GM21619 (cell line): ENCODE measurements at regions not wholly inside any gene's neighbourhood (a gene's known extent, or its start where the extent isn't known, plus 50 kb on each side); places are given as distances from the start of the nearest gene placed in this dataset.
"Not testable (repeated sequence)": the region's sequence is repeated elsewhere in the genome, so short reads cannot be mapped to it uniquely, and the experiment has no call there.

ENCODE experiments used
- ATAC-seq: cut with Tn5 transposase; IDR thresholded peaks from one replicate; pipeline ENCODE4 v1.9.1; 2021; ENCODE audit not compliant: unreplicated experiment

DNA sequence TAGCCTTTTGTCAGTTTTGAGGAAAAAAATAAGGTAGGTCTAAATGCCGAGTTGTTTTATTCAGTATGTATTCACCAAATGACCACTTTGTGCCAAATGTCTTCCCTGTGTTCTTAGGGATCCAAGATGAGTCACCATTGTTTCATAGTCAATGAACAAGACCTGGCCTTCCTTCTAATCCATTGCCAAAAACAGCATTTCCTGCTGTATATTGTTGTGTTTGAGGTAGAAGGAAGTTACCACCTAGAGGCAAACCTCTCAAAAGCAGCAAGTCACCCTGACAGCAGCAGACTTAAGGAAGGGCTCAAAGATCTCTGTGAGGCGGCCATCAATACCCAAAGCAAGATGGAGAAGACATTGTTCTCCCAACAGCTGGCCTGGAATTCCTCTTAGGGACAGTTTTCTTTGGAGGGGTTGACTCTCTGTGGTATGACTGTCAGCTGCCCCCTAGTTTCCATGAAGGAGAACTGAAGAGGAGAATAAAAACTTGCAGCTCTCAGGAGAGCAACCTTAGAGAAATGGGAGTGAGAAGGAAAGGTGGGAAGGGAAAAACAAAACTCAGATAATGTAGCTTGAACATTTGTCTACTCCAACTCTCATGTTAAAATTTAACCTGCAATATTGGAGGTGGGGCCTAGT is 328.3 kb downstream of the LRATD1 start:
- ATAC-seq, result no peak

DNA sequence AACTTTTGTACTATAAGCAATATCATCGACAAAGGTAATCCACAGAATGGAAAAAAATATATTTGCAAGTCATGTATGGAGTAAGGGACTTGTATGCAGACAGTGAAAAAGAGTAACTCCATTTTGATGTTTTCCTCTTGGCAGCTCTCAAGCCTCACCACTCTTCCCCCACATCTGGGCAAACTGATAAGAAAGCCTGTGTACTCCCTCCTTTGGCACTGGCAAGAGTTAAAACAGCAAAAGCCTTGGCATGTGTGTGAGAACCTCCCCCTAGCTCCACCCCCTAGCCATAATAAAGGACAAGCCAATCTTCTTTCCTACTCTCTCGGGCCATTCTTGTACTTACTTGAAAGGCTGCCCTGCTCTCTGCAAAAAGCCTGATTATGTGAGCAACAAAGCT is 335.2 kb downstream of the LRATD1 start:
- no peak for ATAC-seq

DNA sequence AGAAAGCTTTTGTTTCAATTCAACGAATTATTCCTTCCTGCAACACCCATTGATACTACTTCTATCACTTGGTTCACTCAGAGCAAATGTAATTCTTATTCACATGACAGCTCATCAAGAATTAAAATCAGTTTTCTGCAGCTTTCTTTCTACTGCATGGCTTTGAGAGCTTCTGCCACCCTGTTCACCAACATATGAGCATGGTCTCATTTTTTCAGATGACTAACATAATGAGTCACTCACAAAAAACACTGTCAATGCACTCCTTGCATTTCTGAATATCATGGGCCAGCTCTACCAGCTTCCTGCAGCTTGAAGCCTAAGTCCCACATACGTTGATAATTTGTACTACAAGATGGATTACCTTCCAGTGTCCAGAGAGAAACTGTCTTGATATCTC is 342.9 kb downstream of the LRATD1 start:
- no peak for ATAC-seq

DNA sequence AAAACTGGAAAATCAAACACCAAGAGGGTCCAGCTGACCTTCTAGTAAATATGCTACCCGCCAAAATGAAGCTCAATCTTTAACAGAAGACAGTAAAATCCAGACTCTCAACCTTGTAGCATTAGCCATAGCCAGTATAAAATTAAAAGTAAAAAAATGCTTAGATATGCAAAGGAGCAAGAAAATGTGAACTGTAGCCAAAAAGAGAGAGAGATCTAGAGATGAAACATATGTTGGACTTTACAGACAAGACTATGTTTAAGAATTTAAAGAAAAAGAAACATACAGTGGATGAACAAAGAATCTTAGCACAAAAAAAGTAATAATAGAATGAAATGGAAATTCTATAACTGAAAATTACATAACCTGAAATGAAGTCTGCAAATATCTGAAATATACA is 344.5 kb downstream of the LRATD1 start:
- ATAC-seq, result no peak

DNA sequence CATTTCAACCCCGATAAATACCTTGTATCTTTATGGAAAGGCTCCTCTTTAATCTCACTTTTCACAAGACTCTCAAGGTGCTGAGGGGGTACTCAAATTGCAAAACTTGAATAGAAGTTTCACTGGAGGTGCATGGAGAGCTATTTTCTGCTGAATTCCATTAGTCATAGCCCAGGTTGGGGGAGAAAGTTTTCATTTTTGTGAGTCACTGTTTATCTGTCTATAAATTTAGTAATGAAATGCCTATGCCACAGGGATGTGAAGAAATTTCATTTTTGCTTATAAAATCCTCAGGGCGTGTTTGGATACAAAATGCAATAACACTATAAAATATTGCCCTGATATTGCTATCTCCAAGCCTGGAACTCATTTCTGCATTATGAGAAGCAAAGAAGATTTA is 346.3 kb downstream of the LRATD1 start:
- no peak for ATAC-seq

DNA sequence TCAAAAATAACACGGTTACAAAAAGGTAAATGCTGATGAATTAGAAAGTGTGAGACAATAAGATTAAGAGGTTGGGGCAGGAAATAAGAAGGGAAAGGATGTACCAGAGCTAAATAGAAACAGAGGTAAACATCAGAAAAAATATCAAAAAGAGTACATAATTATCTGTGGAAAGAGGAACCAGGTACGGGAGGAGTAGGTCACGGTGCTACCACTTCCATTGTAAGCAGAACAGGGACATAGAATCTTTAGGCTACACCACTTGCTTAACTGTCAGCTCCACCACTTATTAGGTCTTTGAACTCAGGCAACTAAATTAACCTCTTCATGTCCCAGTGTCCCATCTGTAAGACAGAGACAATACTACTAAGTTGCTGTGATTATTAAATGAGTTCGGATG is 350.3 kb downstream of the LRATD1 start:
- no peak for ATAC-seq

DNA sequence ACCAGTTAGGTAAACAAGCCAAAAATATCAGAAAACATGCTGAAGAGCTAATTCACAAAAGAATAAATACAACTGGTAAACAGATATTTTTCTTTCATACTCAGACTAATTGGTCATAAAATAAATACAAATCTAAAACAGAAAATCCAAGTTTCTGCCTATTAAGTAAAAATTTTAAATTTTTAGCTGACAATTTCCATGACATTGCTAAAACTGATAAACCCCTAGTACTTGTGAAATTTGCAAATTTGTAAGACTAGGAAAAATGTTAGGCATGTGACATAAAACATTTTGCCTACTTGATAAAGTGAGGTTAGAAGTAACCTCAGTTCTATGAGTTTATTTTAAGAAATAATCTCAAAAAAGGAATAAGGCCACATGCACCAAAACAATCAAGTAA is 356.1 kb downstream of the LRATD1 start:
- ATAC-seq, result no peak

DNA sequence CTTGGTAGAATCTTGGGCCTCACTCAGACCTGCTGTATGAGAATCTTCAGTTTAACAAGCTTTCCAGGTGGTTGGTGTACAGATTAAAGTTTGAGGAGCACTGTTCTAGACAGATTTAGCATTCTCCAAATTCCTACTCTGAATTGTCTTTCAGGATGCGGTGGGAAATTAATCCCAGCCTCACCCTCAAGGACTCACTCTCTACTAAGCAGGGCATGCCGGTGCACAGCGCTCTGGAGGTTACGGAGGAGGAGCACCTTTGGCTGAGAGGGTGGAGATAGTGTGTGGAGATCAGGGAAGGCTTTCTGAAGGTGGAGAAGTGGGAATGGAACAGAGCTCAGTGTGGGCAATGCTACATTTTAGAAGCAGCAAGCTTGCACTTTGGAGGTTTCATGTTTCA is 359.2 kb downstream of the LRATD1 start:
- no peak for ATAC-seq

DNA sequence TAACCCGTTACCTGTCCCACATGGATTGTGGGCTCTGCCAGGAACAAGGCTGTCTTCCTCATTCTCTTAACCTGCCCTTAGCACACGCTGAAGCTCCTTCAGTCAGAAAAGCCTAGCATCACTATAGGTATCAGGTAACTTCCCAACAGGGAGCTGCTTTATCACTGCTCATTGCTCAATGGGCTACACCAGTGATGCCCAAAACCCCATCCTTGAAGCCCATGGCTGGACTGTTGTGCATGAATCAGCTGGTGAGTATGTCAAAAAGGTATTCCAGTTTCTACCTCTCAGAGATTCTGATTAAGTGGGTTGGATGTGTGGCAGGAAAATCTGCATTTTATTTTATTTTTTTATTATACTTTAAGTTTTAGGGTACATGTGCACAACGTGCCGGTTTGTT is 362.2 kb downstream of the LRATD1 start:
- ATAC-seq, result no peak

DNA sequence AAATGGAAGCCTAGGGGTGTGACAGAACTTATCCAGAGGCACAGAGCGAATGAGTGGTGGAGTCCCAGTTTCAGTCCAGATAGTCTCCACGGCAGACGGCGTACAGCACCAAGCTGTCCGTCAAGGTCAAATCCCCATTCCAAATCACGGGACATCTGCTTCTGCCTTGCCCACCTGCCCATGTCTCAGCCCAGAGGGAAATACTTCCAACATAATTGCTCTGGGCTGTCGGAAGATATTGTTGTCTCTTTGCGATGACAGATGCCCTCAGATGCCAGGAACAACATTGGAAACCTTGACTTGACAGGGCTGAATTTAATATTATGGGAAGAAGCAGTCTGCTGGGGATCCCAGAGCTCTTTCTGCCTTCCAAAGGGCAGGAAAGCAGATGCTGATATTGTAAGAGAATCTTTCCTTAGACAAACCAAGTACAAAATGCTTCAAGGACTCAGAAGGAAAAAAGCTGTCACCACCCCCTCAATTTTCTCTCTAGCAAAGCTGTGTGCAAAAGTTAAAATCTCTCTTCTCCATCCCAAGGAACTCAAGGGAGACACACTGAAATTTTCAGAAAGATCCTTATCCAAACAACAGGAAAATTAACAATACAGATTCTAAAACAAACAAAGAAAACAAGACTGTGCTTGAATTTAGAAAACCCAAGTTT is 364.0 kb downstream of the LRATD1 start:
- ATAC-seq, result no peak

DNA sequence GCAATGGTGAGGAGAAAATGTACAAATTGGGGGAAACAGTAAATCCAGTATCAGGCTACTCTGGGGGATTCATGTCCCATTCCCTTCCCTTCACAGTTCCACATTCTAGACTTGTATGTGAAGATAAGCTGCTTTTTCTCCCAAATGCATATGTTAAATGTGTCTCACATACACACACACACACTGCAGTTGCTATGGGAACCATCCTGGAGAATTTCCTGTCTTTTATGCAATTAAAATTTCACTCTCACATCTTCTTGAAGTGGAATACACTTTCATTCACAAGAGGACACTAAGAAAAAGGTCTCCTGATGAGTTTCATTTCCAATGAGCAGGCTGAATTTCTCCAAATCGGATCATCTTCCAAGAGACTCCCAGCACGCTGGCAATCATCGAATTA is 366.0 kb downstream of the LRATD1 start:
- ATAC-seq, result no peak

DNA sequence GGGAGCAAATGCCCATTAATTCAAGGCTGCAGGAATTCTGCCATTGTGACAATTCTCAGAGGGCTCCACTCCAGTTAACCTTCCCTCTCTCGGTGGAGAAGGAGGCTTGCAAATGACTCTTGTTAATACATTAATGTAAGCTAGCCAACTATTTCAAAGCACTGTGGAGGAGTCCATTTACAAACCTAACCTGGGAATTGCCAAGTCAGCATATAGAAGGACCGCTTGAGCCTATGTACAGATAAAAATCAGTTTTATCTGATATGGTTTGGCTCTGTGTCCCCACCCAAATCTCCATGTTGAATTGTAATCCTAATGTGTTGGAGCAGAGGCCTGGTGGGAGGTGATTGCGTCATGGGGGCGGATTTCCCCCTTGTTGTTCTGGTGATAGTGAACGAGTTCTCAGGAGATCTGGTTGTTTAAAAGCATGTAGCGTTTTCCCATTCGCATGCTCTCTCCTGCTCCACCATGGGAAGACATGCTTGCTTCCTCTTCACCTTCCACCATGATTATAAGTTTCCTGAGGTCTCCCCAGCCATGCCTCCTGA is 366.7 kb downstream of the LRATD1 start:
- no peak for ATAC-seq

DNA sequence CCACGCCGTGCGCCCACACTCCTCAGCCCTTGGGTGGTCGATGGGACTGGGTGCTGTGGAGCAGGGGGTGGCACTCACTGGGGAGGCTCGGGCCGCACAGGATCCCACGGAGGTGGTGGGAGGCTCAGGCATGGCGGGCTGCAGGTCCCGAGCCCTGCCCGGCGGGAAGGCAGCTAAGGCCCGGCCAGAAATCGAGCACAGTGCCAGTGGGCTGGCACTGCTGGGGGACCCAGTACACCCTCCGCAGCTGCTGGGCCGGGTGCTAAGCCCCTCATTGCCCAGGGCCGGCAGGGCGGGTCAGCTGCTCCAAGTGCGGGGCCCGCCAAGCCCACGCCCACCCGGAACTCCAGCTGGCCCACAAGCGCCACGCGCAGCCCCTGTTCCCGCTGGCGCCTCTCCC is 370.0 kb downstream of the LRATD1 start:
- ATAC-seq, result not testable (repeated sequence)

DNA sequence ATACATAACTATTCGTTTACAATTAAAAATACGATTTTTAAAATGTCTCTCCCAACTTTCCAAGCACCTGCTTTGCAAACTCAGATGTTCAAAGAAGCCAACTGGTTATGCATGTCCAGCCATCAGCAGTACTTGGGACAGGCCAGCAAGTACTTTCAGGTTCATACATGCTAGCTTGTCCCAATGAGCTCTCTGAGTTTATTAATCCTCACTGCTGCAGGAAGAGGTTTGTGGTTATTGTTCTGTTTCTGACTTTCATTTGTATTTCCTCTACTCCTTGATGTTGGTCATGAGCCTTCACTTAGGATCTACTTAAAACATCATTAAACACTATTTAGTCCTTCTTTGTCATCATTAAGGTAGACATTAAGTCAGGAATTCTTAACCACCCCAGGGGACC is 374.1 kb downstream of the LRATD1 start:
- peak; percentile 83 for ATAC-seq

DNA sequence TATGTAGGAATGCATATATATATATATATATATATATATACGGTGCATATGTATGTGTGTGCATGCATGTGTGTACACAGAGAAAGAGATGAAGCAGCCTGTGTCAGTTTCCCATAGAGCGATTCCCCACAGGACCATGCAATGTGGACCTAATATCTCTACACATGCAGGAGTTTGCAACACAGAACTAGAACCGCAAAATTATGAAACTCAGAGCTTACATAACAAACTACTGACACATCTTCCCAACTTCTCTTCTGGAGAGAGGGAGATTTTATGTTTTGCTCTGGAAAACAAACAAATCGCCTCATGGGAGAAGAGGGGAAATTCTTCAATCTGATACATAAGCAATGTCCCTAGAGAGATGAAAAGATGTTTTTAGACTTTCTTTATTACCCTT is 377.2 kb downstream of the LRATD1 start:
- ATAC-seq, result no peak

DNA sequence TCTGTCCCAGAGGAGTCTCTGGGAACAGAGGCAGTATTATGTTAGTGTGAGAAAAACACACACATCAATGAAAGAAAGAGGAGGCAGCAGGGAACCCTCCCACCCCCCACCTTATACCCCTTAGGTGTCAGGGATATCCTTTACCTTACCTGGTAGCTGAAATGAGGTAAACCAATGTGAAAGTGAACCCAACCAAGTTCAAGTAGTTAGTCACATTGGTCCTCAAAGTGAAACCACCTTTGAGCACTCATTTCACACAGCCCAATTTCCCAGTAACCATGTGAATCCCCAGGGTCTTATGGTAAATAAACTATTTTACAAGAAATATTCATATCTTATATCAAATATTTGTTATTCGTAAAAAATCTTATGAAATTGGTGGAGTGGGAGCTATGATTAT is 377.8 kb downstream of the LRATD1 start:
- ATAC-seq, result peak; percentile 71

DNA sequence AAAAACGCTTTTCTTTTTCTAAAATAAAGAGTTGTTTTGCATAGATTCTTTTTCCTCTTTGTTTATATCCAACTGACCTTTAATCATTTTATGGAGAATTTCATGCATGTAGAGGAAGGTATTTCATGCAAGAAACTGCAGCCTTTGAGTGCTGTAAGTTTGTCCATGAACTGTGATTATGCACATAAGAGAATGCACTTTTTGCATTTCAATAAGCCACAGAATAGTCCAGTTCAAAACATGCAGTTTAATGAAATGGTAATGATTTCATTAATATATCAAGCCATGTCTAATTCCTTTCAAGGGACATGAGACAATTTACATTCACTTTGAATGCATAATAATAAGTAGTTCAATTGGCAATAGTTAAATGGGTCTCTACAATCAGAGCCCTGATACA is 386.3 kb downstream of the LRATD1 start:
- no peak for ATAC-seq

DNA sequence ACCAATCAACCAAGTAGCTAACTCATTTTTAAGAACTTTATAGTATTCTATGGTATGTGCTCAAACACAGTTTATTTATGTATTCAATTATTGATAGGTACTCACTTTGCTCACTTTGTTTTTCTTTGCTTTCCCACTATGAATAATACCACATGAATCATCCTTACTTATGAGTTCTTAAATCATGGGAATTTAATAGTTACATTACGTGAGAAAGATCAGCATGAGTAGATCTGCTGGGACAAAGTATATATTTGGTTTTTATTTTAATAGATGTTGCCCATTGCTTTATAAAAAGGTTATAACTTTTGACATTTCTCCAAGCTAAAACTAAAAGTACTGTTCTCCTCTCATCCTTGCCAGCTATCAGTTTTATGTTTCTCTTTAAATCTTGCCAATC is 390.7 kb downstream of the LRATD1 start:
- no peak for ATAC-seq

DNA sequence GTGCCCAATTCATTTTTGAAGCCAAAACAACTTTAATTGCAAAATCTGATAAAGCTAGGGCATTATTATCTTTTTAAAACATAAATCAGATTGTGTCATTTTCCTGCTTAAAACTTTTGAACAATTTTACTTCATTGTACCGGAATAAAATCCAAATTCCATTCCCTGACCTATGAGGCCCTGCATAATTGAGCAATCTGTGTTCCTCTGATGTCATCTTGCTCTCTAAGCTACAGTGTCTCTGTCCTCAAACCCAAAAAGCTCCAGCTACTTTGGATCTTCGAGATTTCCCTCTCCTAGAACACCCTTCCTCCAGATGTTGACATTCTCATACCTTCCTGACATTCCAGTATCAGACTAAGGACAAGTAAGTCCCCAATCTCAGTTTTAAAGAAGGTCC is 395.9 kb downstream of the LRATD1 start:
- ATAC-seq, result no peak

DNA sequence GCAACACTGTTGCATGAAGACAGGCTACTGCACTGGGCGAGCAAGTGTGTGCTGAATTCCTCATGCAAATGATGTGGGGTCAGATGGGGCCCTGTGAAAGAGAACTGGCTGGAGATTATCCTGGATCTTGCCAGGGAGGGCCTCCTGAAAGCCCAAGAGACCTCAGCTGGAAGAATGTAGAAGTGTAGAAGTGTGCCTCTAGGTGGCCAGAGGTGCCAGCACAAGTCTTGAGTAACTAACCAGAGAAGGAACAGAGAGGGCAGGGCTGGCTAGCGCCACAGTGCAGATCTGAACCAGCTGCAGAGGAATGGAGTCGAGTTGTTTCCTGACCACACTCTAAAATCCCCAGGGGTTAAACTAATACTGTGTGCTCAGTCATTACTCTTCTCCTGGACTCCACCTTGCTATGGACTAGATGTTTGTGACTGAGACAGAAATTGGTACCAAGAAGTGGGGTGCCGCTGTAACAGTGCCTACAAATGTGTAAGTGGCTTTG is 399.3 kb downstream of the LRATD1 start:
- peak; percentile 95 for ATAC-seq

DNA sequence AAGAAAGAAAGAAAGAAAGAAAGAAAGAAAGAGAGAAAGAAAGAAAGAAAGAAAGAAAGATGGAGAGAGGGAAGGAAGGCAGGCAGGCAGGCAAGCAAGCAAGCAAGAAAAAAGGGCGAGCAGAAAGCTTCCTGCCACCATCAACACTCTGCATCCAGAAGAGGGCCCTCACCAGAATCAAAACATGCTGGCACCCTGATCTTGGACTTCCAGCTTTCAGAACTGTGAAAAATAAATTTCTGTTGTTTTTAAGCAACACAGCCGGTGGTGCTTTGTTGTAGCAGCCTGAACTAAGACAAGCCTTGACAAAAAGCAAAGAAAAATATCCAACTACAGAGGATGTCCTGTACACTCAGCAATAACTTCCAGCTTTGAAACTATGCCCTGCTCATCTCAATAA is 401.7 kb downstream of the LRATD1 start:
- ATAC-seq, result no peak

DNA sequence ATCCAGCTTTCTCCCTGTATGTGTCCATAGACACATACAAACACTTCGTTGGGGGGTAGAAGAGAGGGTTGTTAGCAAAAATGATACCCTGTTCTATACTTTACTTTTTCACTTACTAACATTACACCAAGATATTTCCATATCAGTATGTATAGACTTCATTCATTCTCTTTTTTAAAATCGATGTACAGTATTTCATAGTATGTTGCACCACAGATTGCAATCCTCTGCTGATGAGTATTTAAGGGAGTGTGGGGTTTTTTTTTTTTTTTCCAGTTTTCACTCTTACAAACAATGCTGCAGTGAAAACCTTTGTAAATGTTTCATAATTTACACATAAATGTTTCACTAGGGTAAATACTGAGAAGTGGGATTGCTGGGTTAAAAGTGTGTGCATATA is 402.3 kb downstream of the LRATD1 start:
- ATAC-seq, result no peak
